ENCODE measurements at regions not wholly inside any gene's neighbourhood (a gene's known extent, or its start where the extent isn't known, plus 50 kb on each side); places are given as distances from the start of the nearest gene placed in this dataset.

DNA sequence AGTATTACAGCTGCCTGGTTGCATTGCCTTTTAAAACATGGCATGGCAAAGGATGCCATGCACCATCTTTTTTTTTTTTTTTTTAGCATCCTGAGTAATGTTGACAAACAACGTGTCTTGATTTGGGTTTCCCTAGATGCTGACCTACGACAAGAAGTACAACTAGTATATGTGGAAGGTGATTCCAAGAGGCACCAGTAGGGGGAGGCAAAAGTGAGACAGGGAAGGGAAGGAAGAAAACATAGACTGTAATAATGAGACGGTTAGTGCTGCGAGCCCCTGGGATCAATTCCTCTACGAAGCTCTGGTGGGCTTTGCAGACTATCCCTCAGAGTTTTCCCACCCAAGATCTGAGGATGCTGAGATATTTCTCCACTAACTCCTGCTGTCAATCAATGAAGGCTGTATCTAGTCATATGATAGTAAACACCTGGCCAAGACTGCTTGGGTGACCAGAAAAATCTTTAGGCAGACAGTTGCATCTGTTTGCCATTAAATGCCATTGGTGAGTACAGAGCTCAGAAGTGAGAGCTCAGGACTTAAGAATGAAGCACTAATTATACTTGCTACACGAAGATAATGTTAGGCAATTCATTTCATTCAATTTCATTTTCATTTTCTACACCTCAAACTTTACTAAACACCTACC lies 458.6 kb upstream of the GOT2 start:
- TF ChIP-seq, protein P1, sequence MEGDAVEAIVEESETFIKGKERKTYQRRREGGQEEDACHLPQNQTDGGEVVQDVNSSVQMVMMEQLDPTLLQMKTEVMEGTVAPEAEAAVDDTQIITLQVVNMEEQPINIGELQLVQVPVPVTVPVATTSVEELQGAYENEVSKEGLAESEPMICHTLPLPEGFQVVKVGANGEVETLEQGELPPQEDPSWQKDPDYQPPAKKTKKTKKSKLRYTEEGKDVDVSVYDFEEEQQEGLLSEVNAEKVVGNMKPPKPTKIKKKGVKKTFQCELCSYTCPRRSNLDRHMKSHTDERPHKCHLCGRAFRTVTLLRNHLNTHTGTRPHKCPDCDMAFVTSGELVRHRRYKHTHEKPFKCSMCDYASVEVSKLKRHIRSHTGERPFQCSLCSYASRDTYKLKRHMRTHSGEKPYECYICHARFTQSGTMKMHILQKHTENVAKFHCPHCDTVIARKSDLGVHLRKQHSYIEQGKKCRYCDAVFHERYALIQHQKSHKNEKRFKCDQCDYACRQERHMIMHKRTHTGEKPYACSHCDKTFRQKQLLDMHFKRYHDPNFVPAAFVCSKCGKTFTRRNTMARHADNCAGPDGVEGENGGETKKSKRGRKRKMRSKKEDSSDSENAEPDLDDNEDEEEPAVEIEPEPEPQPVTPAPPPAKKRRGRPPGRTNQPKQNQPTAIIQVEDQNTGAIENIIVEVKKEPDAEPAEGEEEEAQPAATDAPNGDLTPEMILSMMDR (IDR thresholded peaks at IDR 0.05) = peak in 2 of 3 experiments; percentile 10 to 49
- TF ChIP-seq POLR2A (IDR thresholded peaks at IDR 0.05; ENCODE audit: low read depth) (no peak), EP300 (IDR thresholded peaks at IDR 0.05) (no peak)
